GM18505 (cell line): ENCODE measurements at regions not wholly inside any gene's neighbourhood (a gene's known extent, or its start where the extent isn't known, plus 50 kb on each side); places are given as distances from the start of the nearest gene placed in this dataset.

Experiments
- ATAC-seq: cut with Tn5 transposase; IDR thresholded peaks from one replicate; pipeline ENCODE4 v1.9.1; 2021; ENCODE audit not compliant: unreplicated experiment
- POLR2A ChIP-seq: IDR thresholded peaks from 4 replicates; pipeline ENCODE4 v1.6.1; 2011; ENCODE audit warnings: borderline replicate concordance; ENCODE audit not compliant: insufficient read depth, insufficient read length; ENCODE audit errors: extremely low read depth

GRCh38 chr2:118675531-118675930, 171.9 kb downstream of the EN1 start:
- no peak for ATAC-seq
- no peak for TF ChIP-seq POLR2A

GRCh38 chr2:118672571-118673158, 174.8 kb downstream of the EN1 start:
- no peak for ATAC-seq
- no peak for TF ChIP-seq POLR2A

GRCh38 chr2:118671701-118672454, 175.6 kb downstream of the EN1 start:
- TF ChIP-seq POLR2A: no peak
- no peak for ATAC-seq

DNA sequence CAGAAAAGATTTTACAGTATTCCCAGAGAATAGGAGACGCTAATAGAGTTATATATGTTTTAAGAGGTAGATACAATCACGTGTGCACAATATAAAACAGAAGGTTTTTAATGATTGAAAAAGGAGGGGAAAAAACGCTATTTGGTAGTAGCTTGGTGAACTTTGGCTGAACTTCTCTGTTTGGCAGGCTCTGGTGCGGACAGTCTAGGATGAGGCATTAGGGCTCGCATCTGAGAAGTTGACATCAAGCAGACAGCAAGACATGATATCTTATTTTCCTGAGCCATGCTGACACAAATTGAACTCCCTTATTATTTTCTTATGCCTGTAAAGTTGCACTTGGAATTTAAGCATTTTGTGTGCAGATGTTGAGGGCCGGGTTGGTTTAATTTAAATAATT, 176.6 kb downstream of the EN1 start:
- ATAC-seq: no peak
- TF ChIP-seq POLR2A: no peak

GRCh38 chr2:118670276-118670675, 177.2 kb downstream of the EN1 start:
- no peak for TF ChIP-seq POLR2A
- ATAC-seq: no peak

GRCh38 chr2:118669654-118670053, 177.8 kb downstream of the EN1 start:
- ATAC-seq: no peak
- TF ChIP-seq POLR2A: no peak

- no peak for ATAC-seq
These were observed 178.7 kb downstream of the EN1 start for GRCh38 chr2:118668431-118669424.

GRCh38 chr2:118667964-118668363, 179.5 kb downstream of the EN1 start:
- no peak for TF ChIP-seq POLR2A
- no peak for ATAC-seq

More at GRCh38 chr2:118668431-118669424, 178.7 kb downstream of the EN1 start:
- no peak for TF ChIP-seq POLR2A

DNA sequence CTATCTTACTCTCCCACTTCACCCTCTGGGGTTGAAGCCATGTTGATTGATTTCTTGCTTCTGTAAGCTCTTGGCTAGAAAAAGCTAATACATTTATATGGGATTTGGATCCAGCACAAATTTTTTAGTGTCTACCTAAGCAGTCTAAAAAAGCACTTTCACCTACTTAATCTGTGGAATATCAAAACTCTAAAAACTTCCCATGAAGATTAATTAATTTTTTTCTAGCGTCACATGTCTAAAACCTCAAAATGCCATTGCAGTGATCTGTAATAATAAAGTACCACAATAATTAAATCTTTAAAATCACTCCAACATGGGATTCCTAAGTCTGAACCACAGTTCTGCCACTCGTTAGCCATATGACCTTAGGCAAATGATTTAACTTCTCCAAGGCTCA, 180.1 kb downstream of the EN1 start:
- ATAC-seq: no peak
- TF ChIP-seq POLR2A: no peak

DNA sequence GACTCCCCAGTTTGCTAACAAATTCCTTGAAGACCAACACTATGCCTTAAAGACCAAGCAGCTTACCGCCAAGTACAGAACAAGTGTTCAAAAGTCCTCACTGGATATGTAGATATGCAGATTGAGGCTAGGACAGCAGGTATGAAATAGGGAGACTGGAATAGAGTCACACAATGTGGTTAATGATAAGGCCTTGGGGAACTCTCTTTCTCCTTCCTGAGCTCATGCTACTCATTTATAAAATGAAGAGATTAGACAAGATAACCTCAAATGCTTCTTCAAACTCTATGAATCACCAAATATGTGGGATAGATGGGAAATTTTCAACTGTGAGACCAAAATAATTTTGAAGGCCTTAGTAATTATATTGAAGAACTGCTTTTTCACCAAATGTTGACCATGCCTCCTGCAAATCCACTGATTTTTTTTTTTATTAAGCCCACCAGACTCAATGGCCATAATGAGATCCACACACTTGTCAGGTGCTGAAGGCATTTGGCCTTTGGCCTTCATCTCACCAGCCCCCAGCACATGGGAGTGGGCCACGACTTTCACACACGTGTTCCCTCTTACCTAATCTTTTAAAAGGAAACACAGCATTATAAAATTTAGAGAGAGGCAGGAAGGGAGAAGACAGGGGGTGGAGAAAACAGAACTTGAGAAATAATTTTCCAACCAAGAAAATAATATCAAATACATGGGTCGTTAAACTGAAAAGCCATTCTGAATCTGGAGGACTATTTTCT, 181.5 kb downstream of the EN1 start:
- no peak for ATAC-seq
- TF ChIP-seq POLR2A: no peak

DNA sequence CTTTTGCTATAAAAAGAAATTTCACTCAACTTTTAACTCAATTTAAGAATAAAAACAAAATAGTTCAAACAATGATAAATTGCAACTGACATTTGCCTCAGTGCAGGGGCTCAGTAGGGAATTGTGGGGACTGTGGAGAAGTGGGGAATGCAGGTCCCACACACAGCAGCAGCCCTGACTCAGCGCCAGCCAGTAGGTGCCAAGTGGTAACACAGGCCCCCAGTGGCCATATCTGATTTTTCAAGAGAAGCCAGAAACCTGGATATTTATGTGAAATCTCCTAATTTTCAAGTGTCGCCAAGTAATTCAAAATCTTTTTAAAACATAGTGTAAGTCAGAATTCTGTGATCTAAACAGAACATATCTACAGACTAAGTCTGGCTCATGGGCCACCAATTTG, 186.3 kb downstream of the EN1 start:
- no peak for TF ChIP-seq POLR2A
- no peak for ATAC-seq

- TF ChIP-seq POLR2A: no peak
- ATAC-seq: no peak
These were observed 188.8 kb downstream of the EN1 start for GRCh38 chr2:118658596-118659198.
